AG04450 (cell line): ENCODE measurements at regions not wholly inside any gene's neighbourhood (a gene's known extent, or its start where the extent isn't known, plus 50 kb on each side); places are given as distances from the start of the nearest gene placed in this dataset.

ENCODE experiments used
- CTCF ChIA-PET: fragments of 300-600, 350-600 bp; formaldehyde crosslinking; extraction: SDS; loops from one replicate; lab custom pipeline; 2022; ENCODE audit warnings: antibody characterized with exemption, inconsistent platforms; lab: Charles Lee
- POLR2A ChIA-PET: fragments of 350-600 bp; formaldehyde crosslinking; extraction: SDS; loops from one replicate; lab custom pipeline; 2021; ENCODE audit warnings: antibody characterized with exemption, inconsistent platforms; lab: Yijun Ruan, JAX
- DNase-seq: peaks from one replicate; pipeline ENCODE4 v3.0.0-alpha.2; 2011; ENCODE audit warnings: low read depth, low spot score
- H3K27ac ChIP-seq: one replicate; pipeline ENCODE4 v1.5.1; 2012; ENCODE audit warnings: low read depth, low read length, control low read depth
- H3K27me3 ChIP-seq: one replicate; pipeline ENCODE4 v1.6.0; 2012; ENCODE audit warnings: low read length; ENCODE audit not compliant: control insufficient read depth, insufficient read depth
- H3K4me3 ChIP-seq: 2 replicates; pipeline ENCODE4 v1.5.1; 2011; ENCODE audit warnings: mild to moderate bottlenecking, low read depth, low read length, control low read depth
- H3K9me3 ChIP-seq: 2 replicates; pipeline ENCODE4 v1.5.1; 2012; ENCODE audit warnings: low read length; ENCODE audit not compliant: control insufficient read depth, insufficient read depth
- CTCF ChIP-seq: IDR thresholded peaks from 2 replicates; pipeline ENCODE4 v1.5.1; 2011; ENCODE audit warnings: low read depth, low read length, control low read depth, inconsistent platforms

- CTCF ChIA-PET, result no interaction called here
These were observed 102.1 kb upstream of the CEP162 start for GRCh38 chr6:84329516-84329915.

GRCh38 chr6:84329077-84329476 is 101.6 kb upstream of the CEP162 start:
- Histone ChIP-seq H3K9me3 (no peaks in the 10 kb centered on the region), H3K4me3 (no peak overlapping the region), H3K27ac (no peak overlapping the region), H3K27me3 (no peaks in the 10 kb centered on the region)
- TF ChIP-seq CTCF, result no peak
- DNase-seq, result no peak
- ChIA-PET CTCF (no interaction called here), POLR2A (no interaction called here)

More at GRCh38 chr6:84329516-84329915, 102.1 kb upstream of the CEP162 start:
- TF ChIP-seq CTCF, result no peak
- POLR2A ChIA-PET, result no interaction called here
- Histone ChIP-seq H3K27me3 (no peaks in the 10 kb centered on the region), H3K4me3 (no peak overlapping the region), H3K27ac (no peak overlapping the region), H3K9me3 (no peaks in the 10 kb centered on the region)
- DNase-seq, result no peak

GRCh38 chr6:84317463-84317862 is 90.0 kb upstream of the CEP162 start:
- POLR2A ChIA-PET, result no interaction called here
- no peaks in the 10 kb centered on the region for H3K27me3 ChIP-seq

GRCh38 chr6:84314377-84314898 is 87.0 kb upstream of the CEP162 start:
- no peak overlapping the region for H3K4me3 ChIP-seq
- no peaks in the 10 kb centered on the region for H3K9me3 ChIP-seq
- ChIA-PET CTCF (no interaction called here), POLR2A (no interaction called here)
- no peaks in the 10 kb centered on the region for H3K27me3 ChIP-seq
- H3K27ac ChIP-seq, result no peak overlapping the region
- no peak for DNase-seq
- no peak for TF ChIP-seq CTCF

More at GRCh38 chr6:84317463-84317862, 90.0 kb upstream of the CEP162 start:
- no peak for TF ChIP-seq CTCF
- no peak overlapping the region for H3K4me3 ChIP-seq
- H3K27ac ChIP-seq, result no peak overlapping the region
- no peak for DNase-seq
- H3K9me3 ChIP-seq, result no peaks in the 10 kb centered on the region
- CTCF ChIA-PET, result no interaction called here

GRCh38 chr6:84309336-84309735 is 81.9 kb upstream of the CEP162 start:
- CTCF ChIA-PET, result no interaction called here
- POLR2A ChIA-PET, result no interaction called here
- Histone ChIP-seq H3K27ac (no peak overlapping the region), H3K27me3 (no peaks in the 10 kb centered on the region), H3K4me3 (no peak overlapping the region), H3K9me3 (no peaks in the 10 kb centered on the region)
- no peak for DNase-seq
- no peak for TF ChIP-seq CTCF
